HAP-1 (cell line): ENCODE measurements at regions not wholly inside any gene's neighbourhood (a gene's known extent, or its start where the extent isn't known, plus 50 kb on each side); places are given as distances from the start of the nearest gene placed in this dataset.
"Not testable (repeated sequence)": the region's sequence is repeated elsewhere in the genome, so short reads cannot be mapped to it uniquely, and the experiment has no call there.

Experiments
- DNase-seq, 2 experiments: peaks; one replicate each; pipeline ENCODE4 v3.0.0-alpha.2; 2016 to 2020; ENCODE audit warnings: low spot score in 2 of 2
- H3K27me3 ChIP-seq: fragments of 250-450 bp; sonication (Bioruptor Pico); 2 replicates; pipeline ENCODE4 v1.5.1; 2020; ENCODE audit warnings: low read depth, mild to moderate bottlenecking, moderate library complexity
- H3K36me3 ChIP-seq: fragments of 250-450 bp; sonication (Bioruptor Pico); replicated peaks from 2 replicates; pipeline ENCODE4 v1.5.1; 2020; ENCODE audit warnings: mild to moderate bottlenecking
- H3K4me1 ChIP-seq: fragments of 250-450 bp; sonication (Bioruptor Pico); 2 replicates; pipeline ENCODE4 v1.5.1; 2020; ENCODE audit warnings: mild to moderate bottlenecking
- H3K4me3 ChIP-seq: fragments of 250-450 bp; sonication (Bioruptor Pico); 2 replicates; pipeline ENCODE4 v1.5.1; 2020; ENCODE audit warnings: mild to moderate bottlenecking, moderate library complexity
- H3K9me3 ChIP-seq: fragments of 250-450 bp; sonication (Bioruptor Pico); 2 replicates; pipeline ENCODE4 v1.5.1; 2020; ENCODE audit warnings: mild to moderate bottlenecking, moderate library complexity
- in situ Hi-C: fragments of 300-500 bp; cut with MboI; formaldehyde crosslinking; loops from 3 replicates; pipeline ENCODE4 v1.14.3; 2020; ENCODE audit warnings: low sequenced_read_pairs, inconsistent platforms, mixed read lengths

- H3K4me1 ChIP-seq, in situ Hi-C loops, H3K4me3 ChIP-seq, H3K9me3 ChIP-seq, H3K36me3 ChIP-seq, H3K27me3 ChIP-seq, DNase-seq: not testable (repeated sequence)
Measured at GRCh38 chr9:66794769-66795168, 105.8 kb upstream of the ZNF658 start.

- H3K9me3 ChIP-seq, H3K4me1 ChIP-seq, H3K27me3 ChIP-seq, DNase-seq, in situ Hi-C loops, H3K36me3 ChIP-seq, H3K4me3 ChIP-seq: not testable (repeated sequence)
Measured at GRCh38 chr9:66795723-66796503, 104.6 kb upstream of the ZNF658 start.

- in situ Hi-C loops, H3K9me3 ChIP-seq, H3K27me3 ChIP-seq, H3K4me3 ChIP-seq, H3K4me1 ChIP-seq, H3K36me3 ChIP-seq, DNase-seq: not testable (repeated sequence)
Measured at GRCh38 chr9:66797905-66798616, 102.5 kb upstream of the ZNF658 start.

GRCh38 chr9:66803619-66804018, 96.9 kb upstream of the ZNF658 start:
- H3K4me3 ChIP-seq, H3K27me3 ChIP-seq, H3K4me1 ChIP-seq, DNase-seq, in situ Hi-C loops, H3K36me3 ChIP-seq, H3K9me3 ChIP-seq: not testable (repeated sequence)

- H3K4me3 ChIP-seq, H3K36me3 ChIP-seq, H3K27me3 ChIP-seq, in situ Hi-C loops, H3K4me1 ChIP-seq, H3K9me3 ChIP-seq: not testable (repeated sequence)
- DNase-seq: peak in 1 of 2 experiments; percentile 64
Measured at GRCh38 chr9:66810247-66810646, 90.3 kb upstream of the ZNF658 start.

- H3K9me3 ChIP-seq, H3K36me3 ChIP-seq, in situ Hi-C loops, H3K4me3 ChIP-seq, H3K27me3 ChIP-seq, H3K4me1 ChIP-seq: not testable (repeated sequence)
- peak in 1 of 2 experiments; percentile 14 for DNase-seq
Measured at GRCh38 chr9:66812367-66812766, 88.2 kb upstream of the ZNF658 start.

GRCh38 chr9:66812967-66813366, 87.6 kb upstream of the ZNF658 start:
- H3K9me3 ChIP-seq, in situ Hi-C loops, H3K27me3 ChIP-seq, H3K4me1 ChIP-seq, H3K36me3 ChIP-seq, H3K4me3 ChIP-seq: not testable (repeated sequence)
- peak in 1 of 2 experiments; percentile 55 for DNase-seq

GRCh38 chr9:66814038-66814437, 86.5 kb upstream of the ZNF658 start:
- H3K9me3 ChIP-seq, H3K4me3 ChIP-seq, DNase-seq, in situ Hi-C loops, H3K36me3 ChIP-seq, H3K4me1 ChIP-seq, H3K27me3 ChIP-seq: not testable (repeated sequence)

GRCh38 chr9:66819510-66819909, 81.0 kb upstream of the ZNF658 start:
- H3K27me3 ChIP-seq, DNase-seq, in situ Hi-C loops, H3K4me1 ChIP-seq, H3K36me3 ChIP-seq, H3K4me3 ChIP-seq, H3K9me3 ChIP-seq: not testable (repeated sequence)

GRCh38 chr9:66820014-66820660, 80.4 kb upstream of the ZNF658 start:
- in situ Hi-C loops, H3K4me3 ChIP-seq, H3K36me3 ChIP-seq, H3K27me3 ChIP-seq, DNase-seq, H3K9me3 ChIP-seq, H3K4me1 ChIP-seq: not testable (repeated sequence)

- H3K36me3 ChIP-seq, H3K9me3 ChIP-seq, DNase-seq, in situ Hi-C loops, H3K27me3 ChIP-seq, H3K4me1 ChIP-seq, H3K4me3 ChIP-seq: not testable (repeated sequence)
Measured at GRCh38 chr9:66824169-66824568, 76.4 kb upstream of the ZNF658 start.

- H3K4me3 ChIP-seq, in situ Hi-C loops, H3K27me3 ChIP-seq, H3K36me3 ChIP-seq, DNase-seq, H3K9me3 ChIP-seq, H3K4me1 ChIP-seq: not testable (repeated sequence)
Measured at GRCh38 chr9:66829853-66830252, 70.7 kb upstream of the ZNF658 start.

- H3K36me3 ChIP-seq, in situ Hi-C loops, H3K27me3 ChIP-seq, H3K4me3 ChIP-seq, H3K4me1 ChIP-seq, DNase-seq, H3K9me3 ChIP-seq: not testable (repeated sequence)
Measured at GRCh38 chr9:66830777-66831497, 69.6 kb upstream of the ZNF658 start.

- H3K4me3 ChIP-seq, H3K27me3 ChIP-seq, DNase-seq, H3K9me3 ChIP-seq, H3K36me3 ChIP-seq, H3K4me1 ChIP-seq, in situ Hi-C loops: not testable (repeated sequence)
Measured at GRCh38 chr9:66832222-66832621, 68.3 kb upstream of the ZNF658 start.
